Trophoblast cell (in vitro differentiated cells and primary cell): ENCODE measurements at regions not wholly inside any gene's neighbourhood (a gene's known extent, or its start where the extent isn't known, plus 50 kb on each side); places are given as distances from the start of the nearest gene placed in this dataset.

Experiments
- DNase-seq, 2 donors: peaks; one replicate each; pipeline ENCODE4 v3.0.0-alpha.2; 2016
- H2AFZ ChIP-seq: 2 replicates; pipeline ENCODE4 v1.6.1; 2013; ENCODE audit warnings: low read length, moderate library complexity, mild to moderate bottlenecking; ENCODE audit not compliant: insufficient read depth, poor library complexity
- H2AK5ac ChIP-seq: 2 replicates; pipeline ENCODE4 v1.6.1; 2013; ENCODE audit warnings: mild to moderate bottlenecking, low read length
- H2BK120ac ChIP-seq: 2 replicates; pipeline ENCODE4 v1.6.1; 2013; ENCODE audit warnings: low read length, mild to moderate bottlenecking, moderate library complexity; ENCODE audit not compliant: insufficient read depth, poor library complexity
- H2BK12ac ChIP-seq: 2 replicates; pipeline ENCODE4 v1.6.1; 2013; ENCODE audit warnings: mild to moderate bottlenecking, low read length, moderate library complexity
- H2BK5ac ChIP-seq: 2 replicates; pipeline ENCODE4 v1.6.1; 2013; ENCODE audit warnings: low read length, low read depth, moderate library complexity, mild to moderate bottlenecking; ENCODE audit not compliant: poor library complexity
- H3K14ac ChIP-seq: 2 replicates; pipeline ENCODE4 v1.6.1; 2013; ENCODE audit warnings: mild to moderate bottlenecking, low read length
- H3K18ac ChIP-seq: 2 replicates; pipeline ENCODE4 v1.6.1; 2013; ENCODE audit warnings: mild to moderate bottlenecking, low read length
- H3K23ac ChIP-seq: 2 replicates; pipeline ENCODE4 v1.6.1; 2013; ENCODE audit warnings: low read length
- H3K27ac ChIP-seq: 2 replicates; pipeline ENCODE4 v1.5.1; 2013; ENCODE audit warnings: low read depth, mild to moderate bottlenecking, inconsistent platforms, low read length, moderate library complexity
- H3K27me3 ChIP-seq: 2 replicates; pipeline ENCODE4 v1.6.1; 2013; ENCODE audit warnings: inconsistent platforms, mild to moderate bottlenecking, low read length, moderate library complexity; ENCODE audit not compliant: insufficient read depth
- H3K36me3 ChIP-seq, 2 experiments: 1 replicate in 1 of 2; 2 replicates in 1 of 2; pipeline ENCODE4 v1.6.1; 2013; ENCODE audit warnings: low read length in 2 of 2, mild to moderate bottlenecking in 2 of 2, moderate library complexity in 1 of 2; ENCODE audit not compliant: insufficient read depth in 2 of 2, control insufficient read depth in 1 of 2
- H3K4ac ChIP-seq: 2 replicates; pipeline ENCODE4 v1.6.1; 2013; ENCODE audit warnings: low read depth, mild to moderate bottlenecking, low read length, moderate library complexity
- H3K4me1 ChIP-seq, 2 experiments: 1 replicate in 1 of 2; 2 replicates in 1 of 2; pipeline ENCODE4 v1.6.1; 2013; ENCODE audit warnings: low read length in 2 of 2, mild to moderate bottlenecking in 2 of 2, moderate library complexity in 1 of 2; ENCODE audit not compliant: insufficient read depth in 2 of 2, control insufficient read depth in 1 of 2
- H3K4me2 ChIP-seq: 2 replicates; pipeline ENCODE4 v1.6.1; 2013; ENCODE audit warnings: inconsistent platforms, mild to moderate bottlenecking, low read length, moderate library complexity
- H3K4me3 ChIP-seq: 2 replicates; pipeline ENCODE4 v1.5.1; 2013; ENCODE audit warnings: mild to moderate bottlenecking, low read depth, low read length, inconsistent platforms
- H3K79me1 ChIP-seq: one replicate; pipeline ENCODE4 v1.6.1; 2013; ENCODE audit warnings: low read length
- H3K79me2 ChIP-seq: 2 replicates; pipeline ENCODE4 v1.6.1; 2013; ENCODE audit warnings: low read length, mild to moderate bottlenecking; ENCODE audit not compliant: control insufficient read depth, insufficient read depth, poor library complexity
- H3K9ac ChIP-seq: 2 replicates; pipeline ENCODE4 v1.6.1; 2013; ENCODE audit warnings: mild to moderate bottlenecking, low read length
- H3K9me3 ChIP-seq: 2 replicates; pipeline ENCODE4 v1.6.1; 2013; ENCODE audit warnings: low read depth, mild to moderate bottlenecking, control low read depth, inconsistent platforms, low read length; ENCODE audit not compliant: insufficient read depth
- H4K12ac ChIP-seq: 2 replicates; pipeline ENCODE4 v1.6.1; 2013; ENCODE audit warnings: low read depth, mild to moderate bottlenecking, low read length, moderate library complexity
- H4K8ac ChIP-seq: 2 replicates; pipeline ENCODE4 v1.6.1; 2013; ENCODE audit warnings: low read depth, mild to moderate bottlenecking, low read length, moderate library complexity
- H4K91ac ChIP-seq: one replicate; pipeline ENCODE4 v1.6.1; 2013; ENCODE audit warnings: low read depth, mild to moderate bottlenecking, low read length, moderate library complexity
- WGBS: extraction: QIAGEN DNeasy Blood & Tissue Kit; methylation state at CpG from one replicate; pipeline ENCODE4 v1.1.7; 2013; ENCODE audit warnings: missing lambda C conversion rate; ENCODE audit not compliant: insufficient read length, insufficient coverage; ENCODE audit errors: extremely low coverage; 5-methylcytosine and 5-hydroxymethylcytosine counted together

GRCh38 chr1:222938986-222939385 is 124.1 kb downstream of the DISP1 start:
- no peak overlapping the region for H2BK120ac ChIP-seq
- peaks cover 0 to 5% of the 10 kb centered on the region in 2 experiments for H3K36me3 ChIP-seq
- H3K27ac ChIP-seq = no peak overlapping the region
- H3K14ac ChIP-seq = no peak overlapping the region
- no peak overlapping the region for H3K9ac ChIP-seq
- no peak overlapping the region for H3K4me3 ChIP-seq
- no peak overlapping the region for H3K23ac ChIP-seq
- H3K4ac ChIP-seq = no peak overlapping the region
- H2BK5ac ChIP-seq = no peak overlapping the region
- H2BK12ac ChIP-seq = no peak overlapping the region
- no peak overlapping the region for H2AK5ac ChIP-seq
- no peak overlapping the region for H4K91ac ChIP-seq
- H4K8ac ChIP-seq = no peak overlapping the region
- no peaks in the 10 kb centered on the region for H3K9me3 ChIP-seq
- no peak overlapping the region for H3K4me2 ChIP-seq
- no CpG with 5 or more reads among the region's 1 CpG for WGBS
- no peak for DNase-seq
- H3K18ac ChIP-seq = no peak overlapping the region
- H3K79me2 ChIP-seq = no peaks in the 10 kb centered on the region
- no peak overlapping the region for H4K12ac ChIP-seq
- H2AFZ ChIP-seq = no peak overlapping the region
- no peaks in the 10 kb centered on the region for H3K27me3 ChIP-seq
- H3K4me1 ChIP-seq = no peaks in the 10 kb centered on the region
- no peaks in the 10 kb centered on the region for H3K79me1 ChIP-seq

- no peak overlapping the region for H3K9ac ChIP-seq
- no peak overlapping the region for H3K18ac ChIP-seq
- no peaks in the 10 kb centered on the region for H3K9me3 ChIP-seq
- no peaks in the 10 kb centered on the region for H3K4me1 ChIP-seq
- H4K8ac ChIP-seq = no peak overlapping the region
- no peak overlapping the region for H3K4me2 ChIP-seq
- no peak overlapping the region for H2BK12ac ChIP-seq
- H2BK120ac ChIP-seq = no peak overlapping the region
- no peak overlapping the region for H3K14ac ChIP-seq
- H4K91ac ChIP-seq = no peak overlapping the region
- no peak overlapping the region for H2BK5ac ChIP-seq
- H4K12ac ChIP-seq = no peak overlapping the region
- H2AK5ac ChIP-seq = no peak overlapping the region
- no peak overlapping the region for H2AFZ ChIP-seq
- no peak overlapping the region for H3K4me3 ChIP-seq
- no peak for DNase-seq
- no peaks in the 10 kb centered on the region for H3K79me2 ChIP-seq
- H3K36me3 ChIP-seq = peaks cover 0 to 5% of the 10 kb centered on the region in 2 experiments
- no peaks in the 10 kb centered on the region for H3K79me1 ChIP-seq
- no peak overlapping the region for H3K27ac ChIP-seq
- H3K27me3 ChIP-seq = no peaks in the 10 kb centered on the region
- no peak overlapping the region for H3K23ac ChIP-seq
- WGBS = no CpG with 5 or more reads among the region's 5 CpGs
- H3K4ac ChIP-seq = no peak overlapping the region
Measured at GRCh38 chr1:222940095-222940494, 125.3 kb downstream of the DISP1 start.

- Histone ChIP-seq H3K4me1 (no peaks in the 10 kb centered on the region), H3K79me1 (no peaks in the 10 kb centered on the region), H3K9me3 (no peaks in the 10 kb centered on the region), H4K8ac (no peak overlapping the region), H3K23ac (no peak overlapping the region), H2BK5ac (no peak overlapping the region), H4K12ac (no peak overlapping the region), H2AK5ac (no peak overlapping the region), H3K4me3 (no peak overlapping the region), H3K4ac (no peak overlapping the region), H4K91ac (no peak overlapping the region), H3K27me3 (no peaks in the 10 kb centered on the region), H3K14ac (no peak overlapping the region), H3K79me2 (no peaks in the 10 kb centered on the region), H2BK120ac (no peak overlapping the region), H3K18ac (no peak overlapping the region), H2AFZ (no peak overlapping the region), H3K27ac (no peak overlapping the region), H2BK12ac (no peak overlapping the region), H3K9ac (no peak overlapping the region), H3K36me3 (peaks cover 0 to 5% of the 10 kb centered on the region in 2 experiments), H3K4me2 (no peak overlapping the region)
- DNase-seq = no peak
- WGBS = no CpG with 5 or more reads among the region's 2 CpGs
Measured at GRCh38 chr1:222940906-222941305, 126.1 kb downstream of the DISP1 start.

GRCh38 chr1:222941425-222941824 is 126.6 kb downstream of the DISP1 start:
- Histone ChIP-seq H4K12ac (no peak overlapping the region), H3K4me2 (no peak overlapping the region), H3K27ac (no peak overlapping the region), H4K91ac (no peak overlapping the region), H3K9ac (no peak overlapping the region), H3K18ac (no peak overlapping the region), H3K27me3 (no peaks in the 10 kb centered on the region), H2AK5ac (no peak overlapping the region), H3K14ac (no peak overlapping the region), H3K79me1 (no peaks in the 10 kb centered on the region), H3K23ac (no peak overlapping the region), H3K36me3 (peaks cover 0 to 5% of the 10 kb centered on the region in 2 experiments), H2BK5ac (no peak overlapping the region), H3K4me3 (no peak overlapping the region), H3K4ac (no peak overlapping the region), H3K4me1 (no peaks in the 10 kb centered on the region), H4K8ac (no peak overlapping the region), H2AFZ (no peak overlapping the region), H3K9me3 (no peaks in the 10 kb centered on the region), H2BK12ac (no peak overlapping the region), H2BK120ac (no peak overlapping the region), H3K79me2 (no peaks in the 10 kb centered on the region)
- no peak for DNase-seq
- WGBS = no CpG with 5 or more reads among the region's 1 CpG
